ENCODE measurements at regions not wholly inside any gene's neighbourhood (a gene's known extent, or its start where the extent isn't known, plus 50 kb on each side); places are given as distances from the start of the nearest gene placed in this dataset.

DNA sequence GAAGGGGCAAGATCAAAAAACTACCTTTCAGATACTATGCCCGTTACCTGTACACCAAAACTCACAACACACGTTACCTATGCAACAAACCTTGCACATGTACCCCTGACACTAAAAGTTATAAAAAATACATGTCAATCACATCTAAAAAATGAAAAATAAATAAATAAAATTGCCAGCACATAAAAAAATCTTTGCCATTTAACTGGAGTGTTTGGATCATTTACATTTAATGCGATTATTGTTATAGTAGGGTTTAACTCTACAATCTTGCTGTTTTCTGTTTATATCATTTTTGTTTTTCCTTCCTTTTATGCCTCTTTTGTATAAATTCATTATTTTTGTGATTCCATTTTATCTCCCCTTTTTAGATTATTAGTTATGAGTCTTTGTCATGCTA is 106.3 kb downstream of the RFX6 start:
- TF ChIP-seq POLR2A (IDR thresholded peaks at IDR 0.05) (no peak), POLR2AphosphoS5 (IDR thresholded peaks at IDR 0.05) (no peak)
